WI38 (cell line): ENCODE measurements at regions not wholly inside any gene's neighbourhood (a gene's known extent, or its start where the extent isn't known, plus 50 kb on each side); places are given as distances from the start of the nearest gene placed in this dataset.

Source experiments
- H3K4me3 ChIP-seq: 2 replicates; pipeline ENCODE4 v1.5.1; 2011; ENCODE audit warnings: low read depth, mild to moderate bottlenecking, control low read depth, low read length
- CTCF ChIP-seq: IDR thresholded peaks from 2 replicates; pipeline ENCODE4 v1.5.1; 2012; ENCODE audit warnings: low read depth, mild to moderate bottlenecking, control low read depth, low read length

GRCh38 chr14:71507681-71508080 lies 424.5 kb upstream of the RGS6 start:
- no peak for TF ChIP-seq CTCF
- no peak overlapping the region for H3K4me3 ChIP-seq

- no peak for TF ChIP-seq CTCF
- H3K4me3 ChIP-seq: no peak overlapping the region
Observed at GRCh38 chr14:71508901-71509300, 423.3 kb upstream of the RGS6 start.

GRCh38 chr14:71511152-71511551 lies 421.1 kb upstream of the RGS6 start:
- no peak for TF ChIP-seq CTCF
- no peak overlapping the region for H3K4me3 ChIP-seq

GRCh38 chr14:71514941-71515919 lies 417.0 kb upstream of the RGS6 start:
- TF ChIP-seq CTCF: no peak
- H3K4me3 ChIP-seq: no peak overlapping the region

GRCh38 chr14:71521238-71522135 lies 410.7 kb upstream of the RGS6 start:
- TF ChIP-seq CTCF: no peak
- H3K4me3 ChIP-seq: no peak overlapping the region

- TF ChIP-seq CTCF: no peak
- no peak overlapping the region for H3K4me3 ChIP-seq
Observed at GRCh38 chr14:71523630-71524319, 408.5 kb upstream of the RGS6 start.
